Transverse colon (tissue), 4 donors: ENCODE measurements at regions not wholly inside any gene's neighbourhood (a gene's known extent, or its start where the extent isn't known, plus 50 kb on each side); places are given as distances from the start of the nearest gene placed in this dataset.

Experiments
- EP300 ChIP-seq: sonication (generic); formaldehyde crosslinking; IDR thresholded peaks from one replicate; pipeline ENCODE4 v1.6.1; 2017; ENCODE audit warnings: antibody characterized with exemption, low read depth
- POLR2A ChIP-seq: fragments of 450-650 bp; IDR thresholded peaks from one replicate; pipeline ENCODE4 v1.6.1; 2016; ENCODE audit warnings: antibody characterized with exemption, mild to moderate bottlenecking, moderate library complexity
- POLR2AphosphoS5 ChIP-seq, 3 donors: sonication (generic); formaldehyde crosslinking; IDR thresholded peaks; one replicate each; pipeline ENCODE4 v1.6.1; 2016; ENCODE audit warnings: antibody characterized with exemption in 3 of 3
- TF ChIP-seq, protein P1 (sequence below), 5 experiments: fragments of 200-600 bp in 3 of 5; fragments of 450-650 bp in 2 of 5; sonication (generic) in 3 of 5; IDR thresholded peaks; 1 replicate in 2 of 5; 2 replicates in 3 of 5; pipeline ENCODE4 v1.5.1; 2016 to 2017; ENCODE audit warnings: antibody characterized with exemption in 5 of 5, inconsistent platforms in 3 of 5, mild to moderate bottlenecking in 2 of 5, moderate library complexity in 1 of 5

DNA sequence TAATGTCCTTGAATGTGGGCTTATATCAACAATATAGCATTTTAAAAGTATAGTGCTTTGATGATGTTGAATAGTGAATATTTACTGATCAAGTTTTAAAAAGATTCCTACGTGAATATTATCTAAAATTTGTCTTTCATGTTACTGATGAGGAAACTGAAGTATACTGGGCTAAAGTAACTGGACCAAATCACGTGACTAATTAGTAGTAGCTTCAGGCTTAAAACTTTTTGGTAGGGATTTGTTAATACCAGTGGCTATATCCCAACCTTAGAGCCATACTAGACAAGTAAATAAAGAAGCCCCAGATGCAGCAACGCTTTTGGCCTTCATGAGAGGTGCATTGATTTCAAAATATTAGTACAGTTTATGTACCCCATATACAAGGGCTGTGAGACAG, 152.1 kb upstream of the EDIL3 start:
- TF ChIP-seq, protein P1, sequence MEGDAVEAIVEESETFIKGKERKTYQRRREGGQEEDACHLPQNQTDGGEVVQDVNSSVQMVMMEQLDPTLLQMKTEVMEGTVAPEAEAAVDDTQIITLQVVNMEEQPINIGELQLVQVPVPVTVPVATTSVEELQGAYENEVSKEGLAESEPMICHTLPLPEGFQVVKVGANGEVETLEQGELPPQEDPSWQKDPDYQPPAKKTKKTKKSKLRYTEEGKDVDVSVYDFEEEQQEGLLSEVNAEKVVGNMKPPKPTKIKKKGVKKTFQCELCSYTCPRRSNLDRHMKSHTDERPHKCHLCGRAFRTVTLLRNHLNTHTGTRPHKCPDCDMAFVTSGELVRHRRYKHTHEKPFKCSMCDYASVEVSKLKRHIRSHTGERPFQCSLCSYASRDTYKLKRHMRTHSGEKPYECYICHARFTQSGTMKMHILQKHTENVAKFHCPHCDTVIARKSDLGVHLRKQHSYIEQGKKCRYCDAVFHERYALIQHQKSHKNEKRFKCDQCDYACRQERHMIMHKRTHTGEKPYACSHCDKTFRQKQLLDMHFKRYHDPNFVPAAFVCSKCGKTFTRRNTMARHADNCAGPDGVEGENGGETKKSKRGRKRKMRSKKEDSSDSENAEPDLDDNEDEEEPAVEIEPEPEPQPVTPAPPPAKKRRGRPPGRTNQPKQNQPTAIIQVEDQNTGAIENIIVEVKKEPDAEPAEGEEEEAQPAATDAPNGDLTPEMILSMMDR (IDR thresholded peaks at IDR 0.05) = no peak
- no peak for TF ChIP-seq EP300
- TF ChIP-seq POLR2AphosphoS5 (IDR thresholded peaks at IDR 0.05) = no peak
- no peak for TF ChIP-seq POLR2A
